SK-N-SH treated with all-trans-retinoic acid at 6 μM for 48 hours (cell line): ENCODE measurements at regions not wholly inside any gene's neighbourhood (a gene's known extent, or its start where the extent isn't known, plus 50 kb on each side); places are given as distances from the start of the nearest gene placed in this dataset.

Source experiments
- ATAC-seq: fragments of 200-7000 bp; cut with Tn5 transposase; 3 replicates; pipeline ENCODE4 v1.9.1; 2020; ENCODE audit warnings: mild to moderate bottlenecking, moderate library complexity
- ARNTL ChIP-seq: fragments of 450-650 bp; formaldehyde crosslinking; IDR thresholded peaks from 2 replicates; pipeline ENCODE4 v1.5.0; 2020; ENCODE audit warnings: low read depth, mild to moderate bottlenecking, moderate library complexity, borderline replicate concordance
- BACH2 ChIP-seq: fragments of 250-450 bp; sonication (Bioruptor Pico); IDR thresholded peaks from 2 replicates; pipeline ENCODE4 v1.9.0; 2021; ENCODE audit warnings: mild to moderate bottlenecking, borderline replicate concordance
- CSDC2 ChIP-seq: fragments of 250-450 bp; sonication (Bioruptor Pico); IDR thresholded peaks from 2 replicates; pipeline ENCODE4 v1.5.0; 2020; ENCODE audit warnings: mild to moderate bottlenecking, moderate library complexity
- ESRRG ChIP-seq: fragments of 250-450 bp; sonication (Bioruptor Pico); IDR thresholded peaks from 2 replicates; pipeline ENCODE4 v1.6.1; 2021; ENCODE audit warnings: mild to moderate bottlenecking
- ISL1 ChIP-seq: fragments of 250-450 bp; sonication (Bioruptor Pico); IDR thresholded peaks from 2 replicates; pipeline ENCODE4 v2.1.2; 2022; ENCODE audit warnings: mild to moderate bottlenecking, moderate library complexity
- OSR1 ChIP-seq: fragments of 250-450 bp; sonication (Bioruptor Pico); IDR thresholded peaks from 2 replicates; pipeline ENCODE4 v1.8.0; 2022; ENCODE audit warnings: moderate library complexity, mild to moderate bottlenecking, inconsistent platforms
- PPARA ChIP-seq: fragments of 250-450 bp; sonication (Bioruptor Pico); IDR thresholded peaks from 2 replicates; pipeline ENCODE4 v1.5.0; 2020; ENCODE audit warnings: mild to moderate bottlenecking, borderline replicate concordance
- SNAI2 ChIP-seq: fragments of 250-450 bp; sonication (Bioruptor Pico); IDR thresholded peaks from 2 replicates; pipeline ENCODE4 v1.5.0; 2020; ENCODE audit warnings: mild to moderate bottlenecking, moderate library complexity
- TCF4 ChIP-seq: fragments of 250-450 bp; sonication (Bioruptor Pico); IDR thresholded peaks from 2 replicates; pipeline ENCODE4 v1.8.0; 2021; ENCODE audit warnings: mild to moderate bottlenecking, moderate library complexity, borderline replicate concordance
- TOX ChIP-seq: fragments of 250-450 bp; sonication (Bioruptor Pico); IDR thresholded peaks from 2 replicates; pipeline ENCODE4 v1.8.0; 2021; ENCODE audit warnings: mild to moderate bottlenecking, moderate library complexity, borderline replicate concordance
- ZC3H10 ChIP-seq: fragments of 250-450 bp; sonication (Bioruptor Pico); IDR thresholded peaks from 2 replicates; pipeline ENCODE4 v1.5.1; 2021; ENCODE audit warnings: mild to moderate bottlenecking, moderate library complexity
- ZFP3 ChIP-seq: fragments of 250-450 bp; sonication (Bioruptor Pico); IDR thresholded peaks from 2 replicates; pipeline ENCODE4 v1.5.0; 2020; ENCODE audit warnings: mild to moderate bottlenecking, moderate library complexity
- ZFP30 ChIP-seq: fragments of 450-650 bp; formaldehyde crosslinking; IDR thresholded peaks from 2 replicates; pipeline ENCODE4 v1.5.0; 2022; ENCODE audit warnings: mild to moderate bottlenecking, moderate library complexity
- ZNF565 ChIP-seq: fragments of 450-650 bp; formaldehyde crosslinking; conservative IDR thresholded peaks from 2 replicates; pipeline ENCODE4 v1.5.0; 2020; ENCODE audit warnings: low read depth, mild to moderate bottlenecking, moderate library complexity
- ZNF70 ChIP-seq: fragments of 450-650 bp; formaldehyde crosslinking; IDR thresholded peaks from 2 replicates; pipeline ENCODE4 v1.5.0; 2020; ENCODE audit warnings: mild to moderate bottlenecking, moderate library complexity
- ZNF8 ChIP-seq: fragments of 450-650 bp; formaldehyde crosslinking; IDR thresholded peaks from 2 replicates; pipeline ENCODE4 v1.5.0; 2020; ENCODE audit warnings: mild to moderate bottlenecking, moderate library complexity
- TF ChIP-seq, protein P1 (sequence below): fragments of 250-450 bp; sonication (Bioruptor Pico); IDR thresholded peaks from 2 replicates; pipeline ENCODE4 v1.5.1; 2021; ENCODE audit warnings: mild to moderate bottlenecking, moderate library complexity
- TF ChIP-seq, protein P2 (sequence below): fragments of 250-450 bp; sonication (Bioruptor Pico); IDR thresholded peaks from 2 replicates; pipeline ENCODE4 v1.8.0; 2021; ENCODE audit warnings: low read depth, mild to moderate bottlenecking, moderate library complexity, borderline replicate concordance
- TF ChIP-seq, protein P3 (sequence below): fragments of 250-450 bp; sonication (Bioruptor Pico); IDR thresholded peaks from 2 replicates; pipeline ENCODE4 v1.5.1; 2020; ENCODE audit warnings: low read depth, mild to moderate bottlenecking, moderate library complexity
- TF ChIP-seq, protein P4 (sequence below): fragments of 250-450 bp; sonication (Bioruptor Pico); IDR thresholded peaks from 2 replicates; pipeline ENCODE4 v1.8.0; 2020; ENCODE audit warnings: mild to moderate bottlenecking, moderate library complexity, borderline replicate concordance

DNA sequence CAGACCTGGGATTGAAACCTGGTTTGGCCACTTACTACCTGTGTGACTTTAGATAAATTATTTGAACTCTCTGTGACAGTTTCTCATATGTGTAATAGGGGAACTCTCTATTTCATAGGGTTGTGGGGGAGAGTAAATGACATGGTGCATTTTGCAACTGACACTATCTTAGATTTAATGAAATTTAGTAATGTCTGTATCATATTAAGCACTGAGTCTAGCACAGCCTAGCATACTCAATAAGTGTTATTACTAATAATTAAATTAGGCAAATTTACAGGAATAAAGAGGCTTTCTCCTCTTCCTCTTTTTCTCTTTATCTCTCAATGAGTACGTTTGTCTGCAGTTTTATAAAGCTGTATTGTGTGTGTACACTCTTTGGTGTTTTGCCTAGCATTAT lies 80.2 kb upstream of the MACF1 start:
- TF ChIP-seq ARNTL (no peak), TCF4 (CRISPR knock-in tag) (peak; percentile 67; the same call in 1 of the 2 replicates), ISL1 (peak; percentile 57; the same call in 1 of the 2 replicates)
- ATAC-seq: no peak; the same call in 2 of the 3 replicates

DNA sequence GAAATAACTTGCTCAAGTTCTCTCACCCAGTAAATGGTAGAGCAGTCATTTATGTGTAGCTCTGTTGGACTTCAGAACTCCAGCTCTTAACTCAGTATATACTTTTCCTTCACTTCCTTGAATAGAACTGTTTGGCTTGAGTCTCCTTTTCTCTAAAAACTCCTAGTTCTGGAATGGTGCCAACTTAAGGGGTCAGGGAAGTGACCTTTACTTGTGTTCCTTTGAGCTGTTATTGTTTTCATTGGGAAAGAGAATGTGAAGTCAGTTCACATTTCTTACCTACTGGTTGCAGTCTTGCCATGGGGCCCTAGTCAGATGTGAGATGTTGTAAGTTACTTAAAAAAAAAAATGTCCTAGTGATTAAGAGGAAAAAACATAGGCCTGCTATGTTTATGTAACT lies 77.0 kb upstream of the MACF1 start:
- TF ChIP-seq ZNF70 (CRISPR knock-in tag) (no peak), SNAI2 (CRISPR knock-in tag) (no peak), OSR1 (no peak), ZNF8 (CRISPR knock-in tag) (no peak), CSDC2 (no peak), ZFP30 (CRISPR knock-in tag) (no peak), ESRRG (CRISPR knock-in tag) (no peak), ARNTL (no peak), TCF4 (CRISPR knock-in tag) (no peak)
- no peak for ATAC-seq

DNA sequence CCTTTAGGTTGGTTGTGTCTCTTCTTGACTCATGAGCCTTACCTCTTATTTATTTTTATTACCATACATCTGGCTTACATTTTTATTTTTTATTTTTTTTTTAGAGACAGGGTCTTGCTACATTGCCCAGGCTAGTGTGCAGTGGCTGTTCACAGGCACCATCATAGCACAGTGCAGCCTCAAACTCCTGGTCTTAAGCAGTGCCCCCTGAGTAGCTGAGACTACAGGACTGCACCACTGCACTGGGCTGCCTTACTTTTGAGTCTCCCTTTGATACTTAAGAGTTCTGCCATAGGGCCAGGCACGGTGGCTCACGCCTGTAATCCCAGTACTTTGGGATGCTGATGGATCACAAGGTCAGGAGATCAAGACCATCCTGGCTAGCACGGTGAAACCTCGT lies 76.4 kb upstream of the MACF1 start:
- TF ChIP-seq ZC3H10 (CRISPR knock-in tag) (no peak), ESRRG (CRISPR knock-in tag) (no peak), ISL1 (no peak), PPARA (CRISPR knock-in tag) (no peak), ZFP30 (CRISPR knock-in tag) (no peak), ZFP3 (CRISPR knock-in tag) (no peak), CSDC2 (no peak), TOX (no peak), ZNF70 (CRISPR knock-in tag) (no peak), ZNF565 (CRISPR knock-in tag) (no peak), TCF4 (CRISPR knock-in tag) (no peak), OSR1 (no peak), ZNF8 (CRISPR knock-in tag) (no peak), SNAI2 (CRISPR knock-in tag) (no peak), ARNTL (no peak)
- TF ChIP-seq, protein P1, sequence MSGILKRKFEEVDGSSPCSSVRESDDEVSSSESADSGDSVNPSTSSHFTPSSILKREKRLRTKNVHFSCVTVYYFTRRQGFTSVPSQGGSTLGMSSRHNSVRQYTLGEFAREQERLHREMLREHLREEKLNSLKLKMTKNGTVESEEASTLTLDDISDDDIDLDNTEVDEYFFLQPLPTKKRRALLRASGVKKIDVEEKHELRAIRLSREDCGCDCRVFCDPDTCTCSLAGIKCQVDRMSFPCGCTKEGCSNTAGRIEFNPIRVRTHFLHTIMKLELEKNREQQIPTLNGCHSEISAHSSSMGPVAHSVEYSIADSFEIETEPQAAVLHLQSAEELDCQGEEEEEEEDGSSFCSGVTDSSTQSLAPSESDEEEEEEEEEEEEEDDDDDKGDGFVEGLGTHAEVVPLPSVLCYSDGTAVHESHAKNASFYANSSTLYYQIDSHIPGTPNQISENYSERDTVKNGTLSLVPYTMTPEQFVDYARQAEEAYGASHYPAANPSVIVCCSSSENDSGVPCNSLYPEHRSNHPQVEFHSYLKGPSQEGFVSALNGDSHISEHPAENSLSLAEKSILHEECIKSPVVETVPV (CRISPR knock-in tag): no peak
- TF ChIP-seq, protein P2, sequence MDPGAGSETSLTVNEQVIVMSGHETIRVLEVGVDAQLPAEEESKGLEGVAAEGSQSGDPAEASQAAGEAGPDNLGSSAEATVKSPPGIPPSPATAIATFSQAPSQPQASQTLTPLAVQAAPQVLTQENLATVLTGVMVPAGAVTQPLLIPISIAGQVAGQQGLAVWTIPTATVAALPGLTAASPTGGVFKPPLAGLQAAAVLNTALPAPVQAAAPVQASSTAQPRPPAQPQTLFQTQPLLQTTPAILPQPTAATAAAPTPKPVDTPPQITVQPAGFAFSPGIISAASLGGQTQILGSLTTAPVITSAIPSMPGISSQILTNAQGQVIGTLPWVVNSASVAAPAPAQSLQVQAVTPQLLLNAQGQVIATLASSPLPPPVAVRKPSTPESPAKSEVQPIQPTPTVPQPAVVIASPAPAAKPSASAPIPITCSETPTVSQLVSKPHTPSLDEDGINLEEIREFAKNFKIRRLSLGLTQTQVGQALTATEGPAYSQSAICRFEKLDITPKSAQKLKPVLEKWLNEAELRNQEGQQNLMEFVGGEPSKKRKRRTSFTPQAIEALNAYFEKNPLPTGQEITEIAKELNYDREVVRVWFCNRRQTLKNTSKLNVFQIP (CRISPR knock-in tag): no peak
- TF ChIP-seq, protein P3, sequence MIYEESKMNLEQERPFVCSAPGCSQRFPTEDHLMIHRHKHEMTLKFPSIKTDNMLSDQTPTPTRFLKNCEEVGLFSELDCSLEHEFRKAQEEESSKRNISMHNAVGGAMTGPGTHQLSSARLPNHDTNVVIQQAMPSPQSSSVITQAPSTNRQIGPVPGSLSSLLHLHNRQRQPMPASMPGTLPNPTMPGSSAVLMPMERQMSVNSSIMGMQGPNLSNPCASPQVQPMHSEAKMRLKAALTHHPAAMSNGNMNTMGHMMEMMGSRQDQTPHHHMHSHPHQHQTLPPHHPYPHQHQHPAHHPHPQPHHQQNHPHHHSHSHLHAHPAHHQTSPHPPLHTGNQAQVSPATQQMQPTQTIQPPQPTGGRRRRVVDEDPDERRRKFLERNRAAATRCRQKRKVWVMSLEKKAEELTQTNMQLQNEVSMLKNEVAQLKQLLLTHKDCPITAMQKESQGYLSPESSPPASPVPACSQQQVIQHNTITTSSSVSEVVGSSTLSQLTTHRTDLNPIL (CRISPR knock-in tag): no peak
- TF ChIP-seq, protein P4, sequence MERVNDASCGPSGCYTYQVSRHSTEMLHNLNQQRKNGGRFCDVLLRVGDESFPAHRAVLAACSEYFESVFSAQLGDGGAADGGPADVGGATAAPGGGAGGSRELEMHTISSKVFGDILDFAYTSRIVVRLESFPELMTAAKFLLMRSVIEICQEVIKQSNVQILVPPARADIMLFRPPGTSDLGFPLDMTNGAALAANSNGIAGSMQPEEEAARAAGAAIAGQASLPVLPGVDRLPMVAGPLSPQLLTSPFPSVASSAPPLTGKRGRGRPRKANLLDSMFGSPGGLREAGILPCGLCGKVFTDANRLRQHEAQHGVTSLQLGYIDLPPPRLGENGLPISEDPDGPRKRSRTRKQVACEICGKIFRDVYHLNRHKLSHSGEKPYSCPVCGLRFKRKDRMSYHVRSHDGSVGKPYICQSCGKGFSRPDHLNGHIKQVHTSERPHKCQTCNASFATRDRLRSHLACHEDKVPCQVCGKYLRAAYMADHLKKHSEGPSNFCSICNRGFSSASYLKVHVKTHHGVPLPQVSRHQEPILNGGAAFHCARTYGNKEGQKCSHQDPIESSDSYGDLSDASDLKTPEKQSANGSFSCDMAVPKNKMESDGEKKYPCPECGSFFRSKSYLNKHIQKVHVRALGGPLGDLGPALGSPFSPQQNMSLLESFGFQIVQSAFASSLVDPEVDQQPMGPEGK (CRISPR knock-in tag): no peak
- ATAC-seq: no peak

DNA sequence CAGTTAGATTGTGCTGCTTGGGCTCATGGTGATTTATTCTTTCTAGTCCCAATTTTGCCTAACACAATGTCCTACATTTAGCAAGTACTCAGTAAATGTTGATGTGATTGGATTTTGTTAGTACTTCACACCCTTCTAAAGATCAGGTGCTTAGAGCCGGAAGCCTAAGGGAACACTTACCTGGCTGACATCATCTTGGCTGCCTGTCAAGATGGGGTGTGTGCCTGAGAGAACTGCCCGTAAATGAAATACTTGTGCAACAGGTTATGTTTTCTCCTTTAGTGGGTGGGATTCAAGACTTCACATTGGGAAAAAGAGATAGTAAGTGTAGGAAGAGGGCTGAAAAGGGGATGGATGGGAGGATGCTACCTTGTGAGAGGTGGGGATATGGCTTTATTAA lies 75.5 kb upstream of the MACF1 start:
- TF ChIP-seq, protein P4 (CRISPR knock-in tag): no peak
- TF ChIP-seq BACH2 (no peak), ZFP30 (CRISPR knock-in tag) (no peak), TCF4 (CRISPR knock-in tag) (no peak), ZC3H10 (CRISPR knock-in tag) (no peak), ZNF8 (CRISPR knock-in tag) (no peak)
- TF ChIP-seq, protein P1 (CRISPR knock-in tag): no peak

More for the DNA sequence above, 75.5 kb upstream of the MACF1 start:
- ATAC-seq: no peak
